A673 (cell line): ENCODE measurements at regions not wholly inside any gene's neighbourhood (a gene's known extent, or its start where the extent isn't known, plus 50 kb on each side); places are given as distances from the start of the nearest gene placed in this dataset.

Experiments used
- CTCF ChIP-seq: fragments of 300-800, 200-600 bp; sonication (generic); conservative IDR thresholded peaks from 2 replicates; pipeline ENCODE4 v1.5.1; 2017; ENCODE audit warnings: low read depth, mild to moderate bottlenecking, antibody characterized with exemption, low read length, moderate library complexity, mixed read lengths
- EZH2 ChIP-seq: fragments of 200-600 bp; sonication (generic); IDR thresholded peaks from 2 replicates; pipeline ENCODE4 v1.6.1; 2017; ENCODE audit warnings: borderline replicate concordance, low read depth, mild to moderate bottlenecking, mixed read lengths, antibody characterized with exemption, low read length; ENCODE audit not compliant: poor library complexity, severe bottlenecking

GRCh38 chr5:87190687-87191086 lies 77.0 kb upstream of the RASA1 start:
- no peak for TF ChIP-seq EZH2
- no peak for TF ChIP-seq CTCF
